ENCODE measurements at regions not wholly inside any gene's neighbourhood (a gene's known extent, or its start where the extent isn't known, plus 50 kb on each side); places are given as distances from the start of the nearest gene placed in this dataset.

DNA sequence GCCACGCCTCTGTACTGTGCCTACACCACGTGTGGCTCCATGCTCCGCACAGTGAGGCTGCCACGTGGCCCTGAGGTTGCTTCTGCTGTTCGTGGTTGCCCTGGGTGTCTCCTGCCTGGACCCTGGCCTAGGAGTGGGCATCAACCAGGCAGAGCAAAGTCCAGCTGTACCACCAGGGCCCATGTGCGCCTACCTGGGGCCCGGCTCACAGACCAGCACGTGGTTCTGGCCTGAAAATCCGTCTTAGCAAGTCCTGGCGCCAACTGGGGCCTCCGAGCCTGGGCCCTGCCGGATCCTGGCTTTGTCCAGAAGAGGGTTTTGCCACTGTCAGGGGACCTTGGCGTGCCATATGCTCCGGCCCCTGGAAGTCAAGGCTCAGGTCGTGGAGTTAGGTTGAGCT lies 107.1 kb upstream of the TTC34 start:
- DNase-seq (ENCODE audit: low read depth): no peak
- H3K4me3 ChIP-seq (ENCODE audit: low read depth, low read length): no peak overlapping the region
- TF ChIP-seq, protein P1, sequence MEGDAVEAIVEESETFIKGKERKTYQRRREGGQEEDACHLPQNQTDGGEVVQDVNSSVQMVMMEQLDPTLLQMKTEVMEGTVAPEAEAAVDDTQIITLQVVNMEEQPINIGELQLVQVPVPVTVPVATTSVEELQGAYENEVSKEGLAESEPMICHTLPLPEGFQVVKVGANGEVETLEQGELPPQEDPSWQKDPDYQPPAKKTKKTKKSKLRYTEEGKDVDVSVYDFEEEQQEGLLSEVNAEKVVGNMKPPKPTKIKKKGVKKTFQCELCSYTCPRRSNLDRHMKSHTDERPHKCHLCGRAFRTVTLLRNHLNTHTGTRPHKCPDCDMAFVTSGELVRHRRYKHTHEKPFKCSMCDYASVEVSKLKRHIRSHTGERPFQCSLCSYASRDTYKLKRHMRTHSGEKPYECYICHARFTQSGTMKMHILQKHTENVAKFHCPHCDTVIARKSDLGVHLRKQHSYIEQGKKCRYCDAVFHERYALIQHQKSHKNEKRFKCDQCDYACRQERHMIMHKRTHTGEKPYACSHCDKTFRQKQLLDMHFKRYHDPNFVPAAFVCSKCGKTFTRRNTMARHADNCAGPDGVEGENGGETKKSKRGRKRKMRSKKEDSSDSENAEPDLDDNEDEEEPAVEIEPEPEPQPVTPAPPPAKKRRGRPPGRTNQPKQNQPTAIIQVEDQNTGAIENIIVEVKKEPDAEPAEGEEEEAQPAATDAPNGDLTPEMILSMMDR (IDR thresholded peaks at IDR 0.05; ENCODE audit: control insufficient read depth, extremely low read depth, insufficient read depth): no peak

DNA sequence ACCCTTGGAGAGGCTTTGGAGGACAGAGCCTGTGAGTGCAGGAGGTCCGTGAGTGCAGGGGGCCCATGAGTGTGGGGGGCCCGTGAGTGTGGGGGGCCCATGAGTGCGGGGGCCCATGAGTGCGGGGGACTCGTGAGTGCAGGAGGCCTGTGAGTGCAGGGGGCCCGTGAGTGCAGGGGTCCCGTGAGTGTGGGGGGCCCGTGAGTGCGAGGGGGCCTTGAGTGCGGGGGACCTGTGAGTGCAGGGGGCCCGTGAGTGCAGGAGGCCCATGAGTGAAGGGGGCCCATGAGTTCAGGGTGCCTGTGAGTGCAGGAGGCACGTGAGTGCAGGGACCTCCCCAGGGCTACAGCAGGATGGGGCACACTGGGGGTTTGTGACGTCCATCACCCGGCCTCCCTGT lies 108.3 kb upstream of the TTC34 start:
- TF ChIP-seq, protein P1 (IDR thresholded peaks at IDR 0.05; ENCODE audit: control insufficient read depth, extremely low read depth, insufficient read depth): no peak

DNA sequence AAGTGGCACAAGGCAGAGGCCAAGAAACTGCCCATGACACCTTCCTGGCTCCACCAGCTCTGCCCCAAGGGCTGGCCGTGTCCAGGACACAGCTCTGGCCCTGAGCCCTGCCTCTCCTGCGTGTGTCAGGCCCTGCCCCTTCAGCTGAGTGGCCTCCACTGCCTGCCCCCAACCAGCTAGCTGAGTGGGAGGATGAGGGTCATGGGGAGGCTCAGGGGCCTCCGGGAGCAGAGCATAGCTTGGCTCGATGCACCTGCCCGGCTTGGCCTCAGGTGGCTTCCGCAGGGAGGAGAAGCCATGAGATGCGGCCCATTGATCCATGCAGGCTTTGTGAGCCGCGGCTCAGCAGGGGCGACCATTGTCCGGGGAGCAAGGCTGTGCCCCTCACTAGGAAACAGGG lies 108.7 kb upstream of the TTC34 start:
- H3K4me3 ChIP-seq (ENCODE audit: low read depth, low read length): no peak overlapping the region
- DNase-seq (ENCODE audit: low read depth): no peak
- TF ChIP-seq, protein P1 (IDR thresholded peaks at IDR 0.05; ENCODE audit: control insufficient read depth, extremely low read depth, insufficient read depth): no peak

More for the DNA sequence above, 108.3 kb upstream of the TTC34 start:
- no peak for DNase-seq (ENCODE audit: low read depth)
- no peak overlapping the region for H3K4me3 ChIP-seq (ENCODE audit: low read depth, low read length)

DNA sequence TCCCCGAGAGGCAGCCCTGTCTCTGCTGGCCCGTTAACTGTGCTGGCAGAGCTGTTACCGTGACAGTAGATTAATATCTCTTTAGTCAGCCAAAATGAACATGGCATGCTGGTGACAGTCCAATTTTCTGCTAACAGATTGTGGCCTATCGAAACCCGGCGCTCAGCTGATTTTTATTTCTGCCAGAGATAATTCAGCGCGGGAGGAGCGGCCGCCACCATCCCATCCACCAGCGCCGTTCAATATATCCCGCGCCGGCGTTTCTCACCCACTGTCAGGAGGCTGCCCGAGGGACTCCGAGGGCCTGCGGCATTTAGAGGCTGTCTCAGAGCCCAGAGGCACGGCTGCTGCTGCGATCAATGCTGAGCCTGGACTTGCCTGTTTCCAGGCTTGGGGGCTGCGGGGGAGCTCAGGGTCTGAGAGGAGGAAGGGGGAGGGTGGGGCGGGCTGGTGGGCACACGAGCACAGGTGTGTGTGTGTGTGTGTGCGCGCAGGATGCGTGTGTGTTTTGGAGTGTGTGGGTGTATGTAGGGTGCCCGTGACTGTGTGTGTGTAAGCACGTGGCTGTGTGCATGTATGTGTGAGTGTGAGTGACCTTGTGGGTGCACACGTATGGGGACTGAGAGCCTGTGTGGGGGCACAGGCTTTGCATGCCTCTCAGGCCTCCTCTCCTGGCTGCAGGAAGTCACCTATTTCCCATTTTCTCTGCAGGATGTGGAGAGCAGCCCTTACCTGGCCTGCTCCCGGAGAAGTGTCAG lies 109.7 kb upstream of the ACTRT2 start:
- H3K4me3 ChIP-seq (ENCODE audit: low read depth, low read length): no peak overlapping the region
- TF ChIP-seq, protein P1 (IDR thresholded peaks at IDR 0.05; ENCODE audit: control insufficient read depth, extremely low read depth, insufficient read depth): no peak
- DNase-seq (ENCODE audit: low read depth): peak; percentile 47

DNA sequence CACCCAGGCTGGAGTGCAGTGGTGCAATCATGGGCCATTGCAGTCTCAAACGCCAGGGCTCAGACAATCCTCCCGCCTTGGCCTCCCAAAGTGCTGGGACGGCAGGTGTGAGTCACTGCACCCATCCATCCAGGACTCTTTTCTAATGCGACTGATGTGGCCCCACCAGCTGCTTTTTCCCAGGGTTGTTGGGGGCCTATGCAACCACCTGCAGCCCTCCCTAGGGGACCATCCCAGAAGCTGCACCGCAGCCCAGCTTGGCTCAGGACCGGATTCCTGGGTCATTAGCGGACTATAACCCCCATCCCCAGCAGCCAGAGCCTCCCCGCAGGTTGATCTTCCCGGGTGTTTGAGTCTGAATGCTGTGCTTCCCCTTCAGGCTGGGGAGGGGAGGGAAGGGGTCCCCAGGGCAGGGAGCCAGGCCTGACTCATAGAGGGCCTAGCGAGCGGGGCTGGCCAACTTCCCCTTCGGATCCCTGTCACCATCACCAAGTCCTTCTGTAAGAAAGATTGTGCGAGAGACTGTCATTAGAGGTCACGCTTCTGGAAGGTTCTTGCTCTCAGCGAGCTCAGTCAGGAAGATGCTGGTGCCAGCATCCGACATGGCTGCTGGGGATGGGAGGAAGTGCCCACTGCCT lies 108.7 kb upstream of the ACTRT2 start:
- TF ChIP-seq, protein P1 (IDR thresholded peaks at IDR 0.05; ENCODE audit: control insufficient read depth, extremely low read depth, insufficient read depth): no peak
- DNase-seq (ENCODE audit: low read depth): no peak
- H3K4me3 ChIP-seq (ENCODE audit: low read depth, low read length): no peak overlapping the region

DNA sequence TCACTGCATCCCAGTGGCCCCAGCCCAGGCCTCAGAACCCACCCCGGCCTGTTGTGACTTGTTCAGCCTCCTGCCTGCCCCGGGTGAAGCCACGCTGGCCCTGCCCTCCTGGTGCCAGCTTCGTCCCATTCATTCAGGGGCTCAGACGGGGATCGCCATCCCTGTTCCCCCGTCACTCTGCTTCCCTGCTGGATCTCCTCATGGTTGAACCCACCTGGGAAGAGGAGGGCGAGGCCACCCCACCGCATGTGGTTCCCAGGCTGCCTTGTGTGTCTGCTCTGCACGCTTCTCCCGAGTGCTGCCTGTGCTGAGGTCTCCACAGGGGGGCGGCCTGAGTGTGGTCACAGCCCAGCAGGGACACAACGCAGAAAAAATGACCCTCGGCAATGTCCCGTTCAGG lies 108.2 kb upstream of the ACTRT2 start:
- DNase-seq (ENCODE audit: low read depth): no peak
- H3K4me3 ChIP-seq (ENCODE audit: low read depth, low read length): no peak overlapping the region
- TF ChIP-seq, protein P1 (IDR thresholded peaks at IDR 0.05; ENCODE audit: control insufficient read depth, extremely low read depth, insufficient read depth): no peak
